Smooth muscle cell (in vitro differentiated cells): ENCODE measurements at regions not wholly inside any gene's neighbourhood (a gene's known extent, or its start where the extent isn't known, plus 50 kb on each side); places are given as distances from the start of the nearest gene placed in this dataset.

ENCODE experiments used
- DNase-seq: peaks from one replicate; lab custom pipeline; 2025; ENCODE audit not compliant: unreplicated experiment; lab: John Stamatoyannopoulos, UW
- H2AFZ ChIP-seq: fragments of 200-600 bp; sonication (generic); 2 replicates; pipeline ENCODE4 v1.6.0; 2016; ENCODE audit warnings: antibody characterized with exemption, low read depth, mild to moderate bottlenecking
- H3F3A ChIP-seq: fragments of 200-600 bp; sonication (generic); 2 replicates; pipeline ENCODE4 v1.6.0; 2017; ENCODE audit warnings: antibody characterized with exemption, low read depth
- H3K27ac ChIP-seq: fragments of 200-600 bp; sonication (generic); 2 replicates; pipeline ENCODE4 v1.5.1; 2016; ENCODE audit warnings: low read depth, mild to moderate bottlenecking
- H3K27me3 ChIP-seq: fragments of 200-600 bp; sonication (generic); 2 replicates; pipeline ENCODE4 v1.6.1; 2016; ENCODE audit warnings: low read depth, mild to moderate bottlenecking
- H3K36me3 ChIP-seq: fragments of 200-600 bp; sonication (generic); 2 replicates; pipeline ENCODE4 v1.5.1; 2016; ENCODE audit warnings: low read depth
- H3K4me1 ChIP-seq: fragments of 200-600 bp; sonication (generic); 2 replicates; pipeline ENCODE4 v1.5.1; 2016; ENCODE audit warnings: low read depth
- H3K4me2 ChIP-seq: fragments of 200-600 bp; sonication (generic); 2 replicates; pipeline ENCODE4 v1.6.0; 2016; ENCODE audit warnings: mild to moderate bottlenecking
- H3K4me3 ChIP-seq: fragments of 200-600 bp; sonication (generic); 2 replicates; pipeline ENCODE4 v1.5.1; 2016; ENCODE audit warnings: mild to moderate bottlenecking
- H3K79me2 ChIP-seq: fragments of 200-600 bp; sonication (generic); 2 replicates; pipeline ENCODE4 v1.6.0; 2016; ENCODE audit warnings: low read depth, mild to moderate bottlenecking
- H3K9ac ChIP-seq: fragments of 200-600 bp; sonication (generic); 2 replicates; pipeline ENCODE4 v1.6.0; 2016; ENCODE audit warnings: low read depth
- H3K9me3 ChIP-seq: fragments of 200-600 bp; sonication (generic); replicated peaks from 2 replicates; pipeline ENCODE4 v1.5.1; 2016; ENCODE audit warnings: low read depth
- H4K20me1 ChIP-seq: fragments of 200-600 bp; sonication (generic); 2 replicates; pipeline ENCODE4 v1.6.0; 2016; ENCODE audit warnings: low read depth
- CTCF ChIP-seq: fragments of 200-600 bp; sonication (generic); IDR thresholded peaks from 2 replicates; pipeline ENCODE4 v1.5.1; 2017; ENCODE audit warnings: borderline replicate concordance, mild to moderate bottlenecking, antibody characterized with exemption; ENCODE audit not compliant: insufficient read depth, poor library complexity, severe bottlenecking
- WGBS: methylation state at CpG from one replicate; pipeline ENCODE4 v1.1.7; 2016; ENCODE audit warnings: low lambda C conversion rate; 5-methylcytosine and 5-hydroxymethylcytosine counted together

DNA sequence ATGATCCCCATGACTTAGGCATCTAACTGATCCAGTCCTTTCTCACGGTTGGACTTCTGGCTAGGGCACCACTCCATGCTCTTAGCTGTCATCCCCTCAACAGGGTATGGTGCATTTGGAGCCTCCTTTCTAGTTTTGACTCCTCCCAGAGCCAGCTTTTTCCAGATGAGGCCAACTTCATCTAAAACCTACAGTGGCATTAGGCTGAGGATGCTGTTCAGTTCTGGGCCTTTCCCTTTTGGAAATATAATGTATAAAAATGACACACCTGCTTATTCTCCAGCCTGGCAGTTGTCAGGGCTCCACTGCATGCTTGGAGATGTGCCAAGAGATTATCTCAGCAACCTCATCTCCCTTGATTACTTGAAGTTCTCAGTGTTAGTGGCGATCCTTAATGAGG lies 239.7 kb downstream of the EMP1 start:
- WGBS, result 60% methylated on average over 2 of the region's 2 CpGs
- TF ChIP-seq CTCF, result no peak
- Histone ChIP-seq H3K9me3 (no peaks in the 10 kb centered on the region), H3K9ac (no peak overlapping the region), H3K79me2 (no peaks in the 10 kb centered on the region), H3K4me2 (peak overlapping the region; percentile 15), H3K36me3 (no peaks in the 10 kb centered on the region), H3K27ac (peak overlapping the region; percentile 12), H3K27me3 (no peaks in the 10 kb centered on the region), H3F3A (peaks cover 5% of the 10 kb centered on the region), H3K4me1 (peaks cover 8% of the 10 kb centered on the region), H4K20me1 (no peaks in the 10 kb centered on the region), H3K4me3 (no peak overlapping the region), H2AFZ (no peak overlapping the region)
- no peak for DNase-seq

GRCh38 chr12:13435235-13435933 lies 238.9 kb downstream of the EMP1 start:
- H3F3A ChIP-seq, result peaks cover 5% of the 10 kb centered on the region
- no peaks in the 10 kb centered on the region for H4K20me1 ChIP-seq
- H3K4me3 ChIP-seq, result no peak overlapping the region
- H3K4me2 ChIP-seq, result peak overlapping the region; percentile 20
- no peaks in the 10 kb centered on the region for H3K9me3 ChIP-seq
- H3K27me3 ChIP-seq, result no peaks in the 10 kb centered on the region
- 22% methylated on average over 4 of the region's 4 CpGs for WGBS
- H3K79me2 ChIP-seq, result no peaks in the 10 kb centered on the region
- H2AFZ ChIP-seq, result no peak overlapping the region
- DNase-seq, result no peak
- TF ChIP-seq CTCF, result no peak
- peaks cover 8% of the 10 kb centered on the region for H3K4me1 ChIP-seq
- H3K36me3 ChIP-seq, result no peaks in the 10 kb centered on the region
- H3K9ac ChIP-seq, result no peak overlapping the region
- H3K27ac ChIP-seq, result peak overlapping the region; percentile 12

DNA sequence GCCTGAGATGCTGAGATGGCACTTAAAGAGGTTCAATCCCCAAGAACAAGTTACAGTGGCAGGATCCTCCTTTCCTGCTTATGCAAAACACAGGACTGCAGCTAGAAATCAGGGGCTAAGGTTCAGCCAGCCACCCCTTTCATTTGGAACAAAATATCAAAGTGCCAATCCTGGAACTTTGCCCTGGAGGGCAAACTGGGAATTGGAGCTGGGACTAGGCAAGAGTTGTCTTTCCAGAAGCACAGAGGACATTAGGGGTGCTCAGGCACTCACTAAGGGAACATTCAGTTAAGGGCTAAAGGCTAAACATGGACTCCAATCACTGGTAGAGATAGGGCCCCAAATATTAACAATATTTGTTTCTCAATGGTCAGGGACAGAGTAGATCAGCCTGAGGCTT lies 237.2 kb downstream of the EMP1 start:
- Histone ChIP-seq H3F3A (peaks cover 5% of the 10 kb centered on the region), H3K27me3 (no peaks in the 10 kb centered on the region), H3K4me1 (peaks cover 8% of the 10 kb centered on the region), H3K9me3 (no peaks in the 10 kb centered on the region), H3K4me2 (no peak overlapping the region), H3K9ac (no peak overlapping the region), H4K20me1 (no peaks in the 10 kb centered on the region), H3K27ac (no peak overlapping the region), H3K36me3 (no peaks in the 10 kb centered on the region), H3K4me3 (no peak overlapping the region), H3K79me2 (no peaks in the 10 kb centered on the region), H2AFZ (no peak overlapping the region)
- TF ChIP-seq CTCF, result no peak
- DNase-seq, result no peak

DNA sequence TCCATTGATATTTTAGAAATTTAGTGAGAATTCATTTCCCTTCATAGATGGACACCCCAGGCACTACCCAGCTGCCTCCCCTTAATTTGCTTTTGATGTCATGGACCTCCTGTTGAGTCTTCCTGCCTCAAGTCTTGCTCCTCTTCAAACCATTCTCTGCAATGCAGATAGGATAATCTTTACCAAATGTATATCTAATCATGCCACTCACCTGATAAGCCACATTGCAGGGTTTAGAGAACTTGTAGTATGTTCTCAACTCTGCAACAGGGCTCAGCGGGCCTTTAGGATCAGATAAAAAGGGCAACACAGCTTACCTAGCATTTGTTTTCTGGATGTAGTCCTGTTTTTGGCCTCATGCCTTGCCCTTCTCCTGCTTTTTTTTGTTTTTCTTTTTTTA lies 234.5 kb downstream of the EMP1 start:
- Histone ChIP-seq H3K9ac (no peak overlapping the region), H3K27me3 (no peaks in the 10 kb centered on the region), H3K9me3 (no peaks in the 10 kb centered on the region), H3K36me3 (no peaks in the 10 kb centered on the region), H3K4me3 (no peak overlapping the region), H3F3A (no peaks in the 10 kb centered on the region), H3K4me1 (peaks cover 8% of the 10 kb centered on the region), H2AFZ (no peak overlapping the region), H3K4me2 (no peak overlapping the region), H3K79me2 (no peaks in the 10 kb centered on the region), H4K20me1 (no peaks in the 10 kb centered on the region), H3K27ac (no peak overlapping the region)
- 91% methylated on average over 1 of the region's 1 CpG for whole genome bisulfite sequencing
- DNase-seq, result no peak
- no peak for TF ChIP-seq CTCF
